ENCODE measurements at regions not wholly inside any gene's neighbourhood (a gene's known extent, or its start where the extent isn't known, plus 50 kb on each side); places are given as distances from the start of the nearest gene placed in this dataset.

DNA sequence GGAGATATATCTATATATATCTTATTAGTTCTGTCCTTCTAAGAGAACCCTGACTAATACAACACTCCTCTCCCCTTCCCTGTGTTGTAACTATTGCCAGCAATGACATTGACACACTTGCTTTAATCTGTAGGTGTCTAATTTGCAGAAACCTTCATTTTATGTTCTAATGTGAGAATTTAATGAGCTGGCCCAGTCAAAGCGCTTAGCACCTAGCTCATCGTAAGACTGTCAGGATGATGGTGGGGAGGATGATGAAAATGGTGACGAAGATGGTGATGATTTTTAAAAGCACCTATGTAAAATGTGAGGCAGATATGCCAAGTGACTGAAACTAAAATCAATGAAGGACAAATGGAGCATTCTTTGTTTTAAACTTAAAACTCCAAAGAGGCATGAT lies 183.8 kb downstream of the DHX15 start:
- no peaks in the 10 kb centered on the region for H4K20me1 ChIP-seq (replicated peaks; ENCODE audit: control insufficient read depth, extremely low read depth, insufficient read depth, low read length)
- no peak overlapping the region for H3K4me2 ChIP-seq (ENCODE audit: insufficient read depth, low read length)
- H3K27me3 ChIP-seq (ENCODE audit: control insufficient read depth in 2 of 2, insufficient read depth in 2 of 2, low read length in 2 of 2): no peaks in the 10 kb centered on the region
- no peaks in the 10 kb centered on the region for H3K36me3 ChIP-seq (ENCODE audit: control insufficient read depth in 2 of 2, extremely low read depth in 1 of 2, insufficient read depth in 2 of 2, low read length in 2 of 2)
- no peaks in the 10 kb centered on the region for H3K79me2 ChIP-seq (ENCODE audit: control insufficient read depth, insufficient read depth, low read length)
- no peak overlapping the region for H3K27ac ChIP-seq (ENCODE audit: insufficient read depth, low read depth, low read length)
- no peak overlapping the region for H3K4me3 ChIP-seq (replicated peaks in 1 of 3; ENCODE audit: insufficient read depth in 1 of 3, low read depth in 1 of 3, low read length in 3 of 3)
- H2AFZ ChIP-seq (ENCODE audit: low read depth, low read length): no peak overlapping the region
- no peaks in the 10 kb centered on the region for H3K9me1 ChIP-seq (replicated peaks; ENCODE audit: control insufficient read depth, extremely low read depth, insufficient read depth, low read length)
- no peak for DNase-seq (ENCODE audit: low read depth, low spot score)
- TF ChIP-seq MYC (IDR thresholded peaks at IDR 0.05; ENCODE audit: low read depth, low read length) (no peak), POLR2A (IDR thresholded peaks at IDR 0.05; ENCODE audit: low read depth, low read length) (no peak), JUN (IDR thresholded peaks at IDR 0.05; ENCODE audit: borderline replicate concordance, insufficient read depth, insufficient read length, low read depth) (no peak), EZH2 (IDR thresholded peaks at IDR 0.05; ENCODE audit: borderline replicate concordance, low read depth, low read length, severe bottlenecking) (no peak), POLR2AphosphoS5 (IDR thresholded peaks at IDR 0.05; ENCODE audit: insufficient read depth, low read depth, low read length) (no peak), GATA2 (IDR thresholded peaks at IDR 0.05; ENCODE audit: insufficient read depth, insufficient read length, low read depth, low read length) (no peak), FOS (IDR thresholded peaks at IDR 0.05; ENCODE audit: borderline replicate concordance, insufficient read depth, low read length) (no peak)
- TF ChIP-seq, protein P1, sequence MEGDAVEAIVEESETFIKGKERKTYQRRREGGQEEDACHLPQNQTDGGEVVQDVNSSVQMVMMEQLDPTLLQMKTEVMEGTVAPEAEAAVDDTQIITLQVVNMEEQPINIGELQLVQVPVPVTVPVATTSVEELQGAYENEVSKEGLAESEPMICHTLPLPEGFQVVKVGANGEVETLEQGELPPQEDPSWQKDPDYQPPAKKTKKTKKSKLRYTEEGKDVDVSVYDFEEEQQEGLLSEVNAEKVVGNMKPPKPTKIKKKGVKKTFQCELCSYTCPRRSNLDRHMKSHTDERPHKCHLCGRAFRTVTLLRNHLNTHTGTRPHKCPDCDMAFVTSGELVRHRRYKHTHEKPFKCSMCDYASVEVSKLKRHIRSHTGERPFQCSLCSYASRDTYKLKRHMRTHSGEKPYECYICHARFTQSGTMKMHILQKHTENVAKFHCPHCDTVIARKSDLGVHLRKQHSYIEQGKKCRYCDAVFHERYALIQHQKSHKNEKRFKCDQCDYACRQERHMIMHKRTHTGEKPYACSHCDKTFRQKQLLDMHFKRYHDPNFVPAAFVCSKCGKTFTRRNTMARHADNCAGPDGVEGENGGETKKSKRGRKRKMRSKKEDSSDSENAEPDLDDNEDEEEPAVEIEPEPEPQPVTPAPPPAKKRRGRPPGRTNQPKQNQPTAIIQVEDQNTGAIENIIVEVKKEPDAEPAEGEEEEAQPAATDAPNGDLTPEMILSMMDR (IDR thresholded peaks at IDR 0.05; ENCODE audit: extremely low read depth in 1 of 2, insufficient read depth in 1 of 2, low read depth in 1 of 2, low read length in 2 of 2): no peak
- TF ChIP-seq, protein P2, sequence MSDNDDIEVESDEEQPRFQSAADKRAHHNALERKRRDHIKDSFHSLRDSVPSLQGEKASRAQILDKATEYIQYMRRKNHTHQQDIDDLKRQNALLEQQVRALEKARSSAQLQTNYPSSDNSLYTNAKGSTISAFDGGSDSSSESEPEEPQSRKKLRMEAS (IDR thresholded peaks at IDR 0.05; ENCODE audit: insufficient read depth, insufficient read length): no peak
- dilution Hi-C loops (cut with MboI; ENCODE audit: extremely low pct_ligation_motif_present, low sequenced_read_pairs) (no loop called here), intact Hi-C loops (cut with micrococcal nuclease) (no loop called here)
- ChIA-PET POLR2A (no interaction called here), CTCF (no interaction called here)
- no peak for FAIRE-seq
- no peaks in the 10 kb centered on the region for H3K4me1 ChIP-seq (ENCODE audit: control insufficient read depth, extremely low read depth, insufficient read depth, low read length)
- no peak overlapping the region for H3K9ac ChIP-seq (replicated peaks; ENCODE audit: extremely low read depth, insufficient read depth, low read length)
- H3K9me3 ChIP-seq (replicated peaks; ENCODE audit: control insufficient read depth, insufficient read depth, low read length): no peaks in the 10 kb centered on the region
- no TSS peak for BruUV-seq (replicated peaks)

All from endothelial cell of umbilical vein (primary cell).